Lower leg skin (tissue), 3 donors: ENCODE measurements at regions not wholly inside any gene's neighbourhood (a gene's known extent, or its start where the extent isn't known, plus 50 kb on each side); places are given as distances from the start of the nearest gene placed in this dataset.

Source experiments
- POLR2A ChIP-seq, 2 donors: fragments of 450-650 bp; IDR thresholded peaks; one replicate each; pipeline ENCODE4 v1.6.1; 2016 to 2017; ENCODE audit warnings: antibody characterized with exemption in 2 of 2, mild to moderate bottlenecking in 1 of 2, moderate library complexity in 1 of 2
- TF ChIP-seq, protein P1 (sequence below), 3 donors: fragments of 450-650 bp; IDR thresholded peaks; one replicate each; pipeline ENCODE4 v1.5.1; 2016; ENCODE audit warnings: antibody characterized with exemption in 3 of 3, mild to moderate bottlenecking in 3 of 3, moderate library complexity in 2 of 3

DNA sequence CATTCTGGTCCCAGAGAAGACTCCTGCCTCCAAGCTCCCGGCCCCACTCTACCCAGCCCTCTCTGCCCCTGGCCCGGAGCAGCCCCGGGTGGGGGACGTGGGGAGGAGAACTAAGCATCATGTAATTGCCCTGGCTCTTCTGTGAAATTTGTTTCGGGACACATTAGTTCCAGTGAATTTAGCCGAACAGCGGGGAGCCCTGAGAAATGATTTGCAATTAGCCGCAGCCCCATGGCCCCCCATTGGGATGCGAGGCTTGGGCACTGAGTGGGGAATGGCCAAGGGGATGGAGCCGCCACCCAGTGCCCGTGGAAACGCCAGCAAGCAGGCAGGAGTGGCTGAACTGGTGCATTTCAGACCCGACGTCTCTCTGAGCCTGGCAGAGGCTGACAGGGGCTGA lies 173.9 kb upstream of the LHX5 start:
- TF ChIP-seq, protein P1, sequence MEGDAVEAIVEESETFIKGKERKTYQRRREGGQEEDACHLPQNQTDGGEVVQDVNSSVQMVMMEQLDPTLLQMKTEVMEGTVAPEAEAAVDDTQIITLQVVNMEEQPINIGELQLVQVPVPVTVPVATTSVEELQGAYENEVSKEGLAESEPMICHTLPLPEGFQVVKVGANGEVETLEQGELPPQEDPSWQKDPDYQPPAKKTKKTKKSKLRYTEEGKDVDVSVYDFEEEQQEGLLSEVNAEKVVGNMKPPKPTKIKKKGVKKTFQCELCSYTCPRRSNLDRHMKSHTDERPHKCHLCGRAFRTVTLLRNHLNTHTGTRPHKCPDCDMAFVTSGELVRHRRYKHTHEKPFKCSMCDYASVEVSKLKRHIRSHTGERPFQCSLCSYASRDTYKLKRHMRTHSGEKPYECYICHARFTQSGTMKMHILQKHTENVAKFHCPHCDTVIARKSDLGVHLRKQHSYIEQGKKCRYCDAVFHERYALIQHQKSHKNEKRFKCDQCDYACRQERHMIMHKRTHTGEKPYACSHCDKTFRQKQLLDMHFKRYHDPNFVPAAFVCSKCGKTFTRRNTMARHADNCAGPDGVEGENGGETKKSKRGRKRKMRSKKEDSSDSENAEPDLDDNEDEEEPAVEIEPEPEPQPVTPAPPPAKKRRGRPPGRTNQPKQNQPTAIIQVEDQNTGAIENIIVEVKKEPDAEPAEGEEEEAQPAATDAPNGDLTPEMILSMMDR (IDR thresholded peaks at IDR 0.05): no peak
- no peak for TF ChIP-seq POLR2A (IDR thresholded peaks at IDR 0.05)
